Adrenal gland (tissue), 9 donors: ENCODE measurements at regions not wholly inside any gene's neighbourhood (a gene's known extent, or its start where the extent isn't known, plus 50 kb on each side); places are given as distances from the start of the nearest gene placed in this dataset.

ENCODE experiments used
- DNase-seq, 7 donors: peaks; one replicate each; pipeline ENCODE4 v3.0.0-alpha.2; 2019 to 2020
- H3K27ac ChIP-seq, 5 donors: fragments of 200-600 bp; sonication (generic) in 4 of 5; 1 replicate in 3 of 5; 2 replicates in 2 of 5; pipeline versions ENCODE4 v1.5.1 to v1.8.0; 2016 to 2020; ENCODE audit warnings: mild to moderate bottlenecking in 1 of 5
- H3K27me3 ChIP-seq: fragments of 200-600 bp; 2 replicates; pipeline ENCODE4 v1.8.0; 2021
- H3K36me3 ChIP-seq, 2 donors: fragments of 200-600 bp; replicated peaks in 1 of 2; 1 replicate in 1 of 2; 2 replicates in 1 of 2; pipeline versions ENCODE4 v1.5.1 to v1.8.0; 2018 to 2022
- H3K4me1 ChIP-seq, 2 donors: fragments of 200-600 bp; replicated peaks in 1 of 2; 1 replicate in 1 of 2; 2 replicates in 1 of 2; pipeline versions ENCODE4 v1.5.1 to v1.8.0; 2018 to 2021
- H3K4me3 ChIP-seq, 4 donors: fragments of 200-600 bp; sonication (generic) in 3 of 4; one replicate each; pipeline ENCODE4 v1.5.1; 2016 to 2018
- H3K9me3 ChIP-seq, 3 donors: fragments of 200-600 bp; sonication (generic) in 1 of 3; replicated peaks in 1 of 3; 1 replicate in 2 of 3; 2 replicates in 1 of 3; pipeline versions ENCODE4 v1.5.1 to v1.8.0; 2016 to 2021
- POLR2A ChIP-seq, 2 donors: fragments of 450-650 bp; IDR thresholded peaks; one replicate each; pipeline ENCODE4 v1.6.1; 2017; ENCODE audit warnings: antibody characterized with exemption in 2 of 2, mild to moderate bottlenecking in 2 of 2, moderate library complexity in 1 of 2
- WGBS, 4 donors: extraction: QIAGEN DNeasy Blood & Tissue Kit in 2 of 4; methylation state at CpG; one replicate each; pipeline versions ENCODE4 v1.1.5 to v1.1.7; 2013 to 2017; 5-methylcytosine and 5-hydroxymethylcytosine counted together
- intact Hi-C, 2 donors: fragments of 100-400 bp; cut with DNase I; formaldehyde crosslinking; loops; one replicate each; pipeline versions ENCODE4 v1.14.1 to v1.15.0; 2022 to 2023
- TF ChIP-seq, protein P1 (sequence below), 6 experiments: fragments of 450-650 bp in 4 of 6; fragments of 200-600 bp in 2 of 6; sonication (generic) in 1 of 6; IDR thresholded peaks; 1 replicate in 5 of 6; 2 replicates in 1 of 6; pipeline versions ENCODE4 v1.5.1 to v1.8.0; 2016 to 2021; ENCODE audit warnings: antibody characterized with exemption in 6 of 6, mild to moderate bottlenecking in 2 of 6, moderate library complexity in 1 of 6
- donor health status: healthy with polysubstance abuse.
- donor health status: Bipolar disorder and iron deficiency.
- donor health status: DM: yes; HTN: yes; CAD: no.
- donor health status: DM: no; HTN: no; CAD: no.
- donor health status: DM: no; HTN: no; CAD: no.

DNA sequence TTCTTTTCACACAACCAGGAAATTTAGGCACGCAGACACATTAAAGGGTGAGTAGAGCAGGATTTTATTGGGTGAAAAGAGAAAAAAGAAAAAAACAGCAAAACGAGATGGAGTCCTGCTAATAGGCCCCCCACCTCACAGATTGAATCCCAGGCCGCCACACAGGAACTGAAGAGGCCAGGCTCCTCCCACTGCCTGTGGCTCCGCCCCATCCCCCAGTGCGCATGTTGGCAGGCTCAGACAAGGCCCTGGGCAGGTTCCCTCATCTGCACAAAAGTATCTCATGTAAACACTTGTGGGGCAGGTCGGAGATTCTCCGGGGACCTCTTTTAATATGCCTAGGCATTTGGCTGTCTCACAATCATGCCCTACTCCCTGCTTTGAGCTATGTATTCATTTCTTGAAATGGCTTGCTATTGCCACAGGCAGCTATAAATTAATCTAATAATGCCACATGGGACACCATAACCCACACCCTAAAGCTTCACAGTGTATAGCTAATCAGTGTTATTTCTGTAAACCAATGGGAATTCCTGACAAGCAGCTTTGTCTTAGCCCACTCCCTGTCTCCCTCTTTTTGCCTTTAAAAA, 76.2 kb upstream of the KIF5B start:
- Histone ChIP-seq H3K27ac (no peak overlapping the region), H3K4me1 (no peaks in the 10 kb centered on the region), H3K27me3 (no peaks in the 10 kb centered on the region), H3K9me3 (no peaks in the 10 kb centered on the region), H3K36me3 (no peaks in the 10 kb centered on the region), H3K4me3 (no peak overlapping the region)
- WGBS, 4 donors: 86 to 89% (median 87%) methylated on average over 7 of the region's 7 CpGs
- DNase-seq: no peak
- TF ChIP-seq POLR2A (IDR thresholded peaks at IDR 0.05): no peak
- TF ChIP-seq, protein P1, sequence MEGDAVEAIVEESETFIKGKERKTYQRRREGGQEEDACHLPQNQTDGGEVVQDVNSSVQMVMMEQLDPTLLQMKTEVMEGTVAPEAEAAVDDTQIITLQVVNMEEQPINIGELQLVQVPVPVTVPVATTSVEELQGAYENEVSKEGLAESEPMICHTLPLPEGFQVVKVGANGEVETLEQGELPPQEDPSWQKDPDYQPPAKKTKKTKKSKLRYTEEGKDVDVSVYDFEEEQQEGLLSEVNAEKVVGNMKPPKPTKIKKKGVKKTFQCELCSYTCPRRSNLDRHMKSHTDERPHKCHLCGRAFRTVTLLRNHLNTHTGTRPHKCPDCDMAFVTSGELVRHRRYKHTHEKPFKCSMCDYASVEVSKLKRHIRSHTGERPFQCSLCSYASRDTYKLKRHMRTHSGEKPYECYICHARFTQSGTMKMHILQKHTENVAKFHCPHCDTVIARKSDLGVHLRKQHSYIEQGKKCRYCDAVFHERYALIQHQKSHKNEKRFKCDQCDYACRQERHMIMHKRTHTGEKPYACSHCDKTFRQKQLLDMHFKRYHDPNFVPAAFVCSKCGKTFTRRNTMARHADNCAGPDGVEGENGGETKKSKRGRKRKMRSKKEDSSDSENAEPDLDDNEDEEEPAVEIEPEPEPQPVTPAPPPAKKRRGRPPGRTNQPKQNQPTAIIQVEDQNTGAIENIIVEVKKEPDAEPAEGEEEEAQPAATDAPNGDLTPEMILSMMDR (IDR thresholded peaks at IDR 0.05): no peak
- intact Hi-C loops: no loop called here

DNA sequence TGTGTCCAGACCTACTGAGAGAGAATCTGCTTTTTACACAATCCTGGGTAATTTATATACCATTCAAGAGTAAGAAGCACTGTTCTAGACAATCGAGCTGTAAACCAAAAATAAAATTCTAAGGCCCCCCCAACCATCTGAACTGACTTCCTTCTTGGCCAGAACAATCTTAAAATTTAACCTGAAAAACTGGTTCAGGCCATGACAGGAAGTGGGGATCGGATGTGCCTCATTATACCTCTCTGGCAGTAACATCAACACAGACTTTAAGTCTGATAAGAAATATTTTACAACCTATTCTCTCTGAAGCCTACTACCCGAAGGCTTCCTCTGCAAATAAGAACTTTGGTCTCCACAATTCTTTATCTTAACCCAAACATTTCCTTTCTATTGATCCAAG, 75.2 kb upstream of the KIF5B start:
- H3K9me3 ChIP-seq: no peaks in the 10 kb centered on the region
- TF ChIP-seq POLR2A (IDR thresholded peaks at IDR 0.05): no peak
- TF ChIP-seq, protein P1 (IDR thresholded peaks at IDR 0.05): no peak
- no peaks in the 10 kb centered on the region for H3K27me3 ChIP-seq
- H3K4me1 ChIP-seq: no peaks in the 10 kb centered on the region
- no peak for DNase-seq
- no peaks in the 10 kb centered on the region for H3K36me3 ChIP-seq
- WGBS, 4 donors: 62 to 72% (median 66%) methylated on average over 3 of the region's 3 CpGs
- no peak overlapping the region for H3K4me3 ChIP-seq
- no peak overlapping the region for H3K27ac ChIP-seq
- intact Hi-C loops: no loop called here

DNA sequence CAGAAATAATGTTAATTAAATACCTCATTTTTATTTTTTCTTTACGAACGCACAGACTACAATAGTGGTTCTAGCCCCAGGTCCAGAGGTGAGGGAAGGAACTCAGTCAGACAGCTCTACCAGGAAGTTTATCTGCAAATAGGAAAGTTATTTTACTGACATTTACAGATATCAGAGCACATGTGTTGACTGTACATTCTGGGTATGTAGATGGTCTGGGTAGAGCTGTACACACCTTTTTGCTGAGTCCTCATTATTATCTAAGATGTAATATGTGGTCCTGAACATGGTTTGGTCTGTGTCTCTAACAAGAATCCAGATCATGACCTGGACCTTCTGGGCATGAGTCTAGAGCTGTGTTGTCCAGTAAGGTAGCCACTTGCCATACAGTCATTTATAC, 74.6 kb upstream of the KIF5B start:
- Histone ChIP-seq H3K27me3 (no peaks in the 10 kb centered on the region), H3K27ac (no peak overlapping the region), H3K4me3 (no peak overlapping the region), H3K9me3 (no peaks in the 10 kb centered on the region), H3K4me1 (no peaks in the 10 kb centered on the region), H3K36me3 (no peaks in the 10 kb centered on the region)
- TF ChIP-seq, protein P1 (IDR thresholded peaks at IDR 0.05): no peak
- no peak for TF ChIP-seq POLR2A (IDR thresholded peaks at IDR 0.05)
- intact Hi-C loops: no loop called here
- 80 to 87% (median 84%) methylated on average over 2 of the region's 2 CpGs for WGBS, 4 donors
- no peak for DNase-seq

DNA sequence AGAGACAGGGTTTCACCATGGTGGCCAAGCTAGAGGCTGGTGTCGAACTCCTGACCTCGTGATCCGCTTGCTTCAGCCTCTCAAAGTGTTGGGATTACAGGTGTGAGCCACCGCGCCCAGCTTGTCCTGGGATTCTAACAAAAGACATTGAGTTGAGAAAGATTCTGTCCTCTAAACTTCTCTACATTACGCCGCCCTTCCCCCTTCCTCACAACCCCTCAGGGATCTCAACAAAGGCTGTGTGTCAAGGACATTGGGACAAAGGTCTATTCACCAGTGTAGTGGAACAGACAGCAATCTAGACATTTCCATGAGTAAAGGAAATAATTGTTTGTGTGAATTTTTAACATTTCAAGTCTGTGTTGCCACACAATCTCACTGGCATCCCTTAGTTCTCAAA, 68.8 kb upstream of the KIF5B start:
- no peaks in the 10 kb centered on the region for H3K27me3 ChIP-seq
- intact Hi-C loops: no loop called here
- WGBS, 4 donors: 76 to 97% (median 95%) methylated on average over 7 of the region's 7 CpGs
- no peak for DNase-seq
- TF ChIP-seq, protein P1 (IDR thresholded peaks at IDR 0.05): no peak
- TF ChIP-seq POLR2A (IDR thresholded peaks at IDR 0.05): no peak
- H3K36me3 ChIP-seq: no peaks in the 10 kb centered on the region
- H3K4me1 ChIP-seq: no peaks in the 10 kb centered on the region
- H3K4me3 ChIP-seq: no peak overlapping the region
- H3K9me3 ChIP-seq: no peaks in the 10 kb centered on the region
- H3K27ac ChIP-seq: no peak overlapping the region
